ENCODE measurements at regions not wholly inside any gene's neighbourhood (a gene's known extent, or its start where the extent isn't known, plus 50 kb on each side); places are given as distances from the start of the nearest gene placed in this dataset.
A peak's percentile ranks its signal among the peaks of the same experiment; 100 is the strongest.
"Not testable (repeated sequence)": the region's sequence is repeated elsewhere in the genome, so short reads cannot be mapped to it uniquely, and the experiment has no call there.

- no peak for DNase-seq (ENCODE audit: low read depth)
- TF ChIP-seq CTCF (IDR thresholded peaks at IDR 0.05; ENCODE audit: low read length, missing control alignments), result no peak
- no peak overlapping the region for H3K4me3 ChIP-seq (replicated peaks; ENCODE audit: low read depth, low read length)
These were observed 554.5 kb upstream of the NR5A2 start for GRCh38 chr1:199472978-199473377.

- no peak overlapping the region for H3K4me3 ChIP-seq (replicated peaks; ENCODE audit: low read depth, low read length)
- no peak for TF ChIP-seq CTCF (IDR thresholded peaks at IDR 0.05; ENCODE audit: low read length, missing control alignments)
- DNase-seq (ENCODE audit: low read depth), result no peak
These were observed 552.8 kb upstream of the NR5A2 start for GRCh38 chr1:199474738-199475137.

- DNase-seq (ENCODE audit: low read depth), result no peak
- no peak for TF ChIP-seq CTCF (IDR thresholded peaks at IDR 0.05; ENCODE audit: low read length, missing control alignments)
- H3K4me3 ChIP-seq (replicated peaks; ENCODE audit: low read depth, low read length), result no peak overlapping the region
These were observed 545.1 kb upstream of the NR5A2 start for GRCh38 chr1:199482426-199482825.

- no peak for TF ChIP-seq CTCF (IDR thresholded peaks at IDR 0.05; ENCODE audit: low read length, missing control alignments)
- H3K4me3 ChIP-seq (replicated peaks; ENCODE audit: low read depth, low read length), result no peak overlapping the region
- no peak for DNase-seq (ENCODE audit: low read depth)
These were observed 537.9 kb upstream of the NR5A2 start for GRCh38 chr1:199489594-199489993.

- H3K4me3 ChIP-seq (replicated peaks; ENCODE audit: low read depth, low read length), result no peak overlapping the region
- no peak for TF ChIP-seq CTCF (IDR thresholded peaks at IDR 0.05; ENCODE audit: low read length, missing control alignments)
- peak; percentile 23 for DNase-seq (ENCODE audit: low read depth)
These were observed 536.6 kb upstream of the NR5A2 start for GRCh38 chr1:199490769-199491527.

GRCh38 chr1:199495432-199495831 lies 532.1 kb upstream of the NR5A2 start:
- TF ChIP-seq CTCF (IDR thresholded peaks at IDR 0.05; ENCODE audit: low read length, missing control alignments), result no peak
- DNase-seq (ENCODE audit: low read depth), result no peak
- H3K4me3 ChIP-seq (replicated peaks; ENCODE audit: low read depth, low read length), result no peak overlapping the region

GRCh38 chr1:199498802-199499201 lies 528.7 kb upstream of the NR5A2 start:
- not testable (repeated sequence) for H3K4me3 ChIP-seq (replicated peaks; ENCODE audit: low read depth, low read length); DNase-seq (ENCODE audit: low read depth)
